ENCODE measurements at regions not wholly inside any gene's neighbourhood (a gene's known extent, or its start where the extent isn't known, plus 50 kb on each side); places are given as distances from the start of the nearest gene placed in this dataset.

GRCh38 chr21:14678973-14679574, 133.0 kb upstream of the SAMSN1 start:
- peaks cover 16% of the 10 kb centered on the region for H3F3A ChIP-seq (ENCODE audit: low read depth)
- H3K9ac ChIP-seq (ENCODE audit: low read depth, low read length, poor library complexity, severe bottlenecking): no peak overlapping the region
- H3K9me2 ChIP-seq (replicated peaks; ENCODE audit: low read depth, low read length): no peaks in the 10 kb centered on the region
- no peaks in the 10 kb centered on the region for H3K79me2 ChIP-seq (ENCODE audit: insufficient read depth, low read length)
- no peak for TF ChIP-seq EZH2phosphoT487 (IDR thresholded peaks at IDR 0.05; ENCODE audit: borderline replicate concordance)
- TF ChIP-seq, protein P1, sequence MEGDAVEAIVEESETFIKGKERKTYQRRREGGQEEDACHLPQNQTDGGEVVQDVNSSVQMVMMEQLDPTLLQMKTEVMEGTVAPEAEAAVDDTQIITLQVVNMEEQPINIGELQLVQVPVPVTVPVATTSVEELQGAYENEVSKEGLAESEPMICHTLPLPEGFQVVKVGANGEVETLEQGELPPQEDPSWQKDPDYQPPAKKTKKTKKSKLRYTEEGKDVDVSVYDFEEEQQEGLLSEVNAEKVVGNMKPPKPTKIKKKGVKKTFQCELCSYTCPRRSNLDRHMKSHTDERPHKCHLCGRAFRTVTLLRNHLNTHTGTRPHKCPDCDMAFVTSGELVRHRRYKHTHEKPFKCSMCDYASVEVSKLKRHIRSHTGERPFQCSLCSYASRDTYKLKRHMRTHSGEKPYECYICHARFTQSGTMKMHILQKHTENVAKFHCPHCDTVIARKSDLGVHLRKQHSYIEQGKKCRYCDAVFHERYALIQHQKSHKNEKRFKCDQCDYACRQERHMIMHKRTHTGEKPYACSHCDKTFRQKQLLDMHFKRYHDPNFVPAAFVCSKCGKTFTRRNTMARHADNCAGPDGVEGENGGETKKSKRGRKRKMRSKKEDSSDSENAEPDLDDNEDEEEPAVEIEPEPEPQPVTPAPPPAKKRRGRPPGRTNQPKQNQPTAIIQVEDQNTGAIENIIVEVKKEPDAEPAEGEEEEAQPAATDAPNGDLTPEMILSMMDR (conservative IDR thresholded peaks at IDR 0.05; ENCODE audit: low read length): no peak
- H2AFZ ChIP-seq (ENCODE audit: low read length): no peak overlapping the region
- no peaks in the 10 kb centered on the region for H3K36me3 ChIP-seq (ENCODE audit: insufficient read depth, low read length)
- no peaks in the 10 kb centered on the region for H3K27me3 ChIP-seq (ENCODE audit: insufficient read depth, low read length, poor library complexity, severe bottlenecking)
- peaks cover 55% of the 10 kb centered on the region for H3K4me1 ChIP-seq (ENCODE audit: insufficient read depth, low read length, poor library complexity, severe bottlenecking)
- no peak overlapping the region for H3K4me3 ChIP-seq (ENCODE audit: low read length, poor library complexity, severe bottlenecking)
- H3K4me2 ChIP-seq (ENCODE audit: low read depth, low read length, poor library complexity, severe bottlenecking): no peak overlapping the region
- H4K20me1 ChIP-seq (ENCODE audit: insufficient read depth, low read length, poor library complexity, severe bottlenecking): no peaks in the 10 kb centered on the region
- no peaks in the 10 kb centered on the region for H3K9me3 ChIP-seq (ENCODE audit: insufficient read depth, low read depth, low read length)

DNA sequence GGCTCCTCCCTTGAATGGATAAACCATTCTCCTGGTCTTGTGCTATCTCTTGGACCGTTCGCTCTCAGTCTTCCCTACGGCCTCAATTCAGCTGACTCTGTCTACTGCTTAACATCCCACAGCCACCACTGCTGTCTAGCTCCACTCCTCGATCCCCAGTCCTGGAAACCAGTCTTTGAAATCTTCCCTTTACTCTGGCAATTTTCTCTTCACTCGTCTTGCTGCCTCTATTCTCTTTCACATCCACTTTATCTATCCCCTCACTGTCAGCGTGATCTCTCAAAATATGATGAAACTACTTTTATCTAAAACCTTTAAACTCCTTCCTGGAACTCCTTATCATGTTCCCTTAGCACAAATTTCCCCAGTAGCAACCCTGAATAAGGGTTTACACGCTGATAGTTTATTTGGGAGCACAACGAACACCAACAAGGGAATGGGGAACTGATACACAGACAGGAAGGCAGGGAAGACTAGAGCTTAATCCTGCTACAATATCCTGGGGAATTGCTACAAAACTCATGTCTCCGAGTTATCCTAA, 131.6 kb upstream of the SAMSN1 start:
- TF ChIP-seq, protein P1 (conservative IDR thresholded peaks at IDR 0.05; ENCODE audit: low read length): no peak
- no peak for TF ChIP-seq EZH2phosphoT487 (IDR thresholded peaks at IDR 0.05; ENCODE audit: borderline replicate concordance)
- Histone ChIP-seq H4K20me1 (ENCODE audit: insufficient read depth, low read length, poor library complexity, severe bottlenecking) (no peaks in the 10 kb centered on the region), H3K36me3 (ENCODE audit: insufficient read depth, low read length) (no peaks in the 10 kb centered on the region), H3K4me3 (ENCODE audit: low read length, poor library complexity, severe bottlenecking) (no peak overlapping the region), H3K4me1 (ENCODE audit: insufficient read depth, low read length, poor library complexity, severe bottlenecking) (peaks cover 56% of the 10 kb centered on the region), H3K27me3 (ENCODE audit: insufficient read depth, low read length, poor library complexity, severe bottlenecking) (no peaks in the 10 kb centered on the region), H2AFZ (ENCODE audit: low read length) (peak overlapping the region; percentile 53), H3K9me3 (ENCODE audit: insufficient read depth, low read depth, low read length) (no peaks in the 10 kb centered on the region), H3K9me2 (replicated peaks; ENCODE audit: low read depth, low read length) (no peaks in the 10 kb centered on the region), H3K4me2 (ENCODE audit: low read depth, low read length, poor library complexity, severe bottlenecking) (peak overlapping the region; percentile 71), H3K79me2 (ENCODE audit: insufficient read depth, low read length) (no peaks in the 10 kb centered on the region), H3K9ac (ENCODE audit: low read depth, low read length, poor library complexity, severe bottlenecking) (no peak overlapping the region), H3F3A (ENCODE audit: low read depth) (peaks cover 16% of the 10 kb centered on the region)

GRCh38 chr21:14677013-14677412, 130.9 kb upstream of the SAMSN1 start:
- Histone ChIP-seq H3K79me2 (ENCODE audit: insufficient read depth, low read length) (no peaks in the 10 kb centered on the region), H3K9me3 (ENCODE audit: insufficient read depth, low read depth, low read length) (no peaks in the 10 kb centered on the region), H3K4me3 (ENCODE audit: low read length, poor library complexity, severe bottlenecking) (peak overlapping the region; percentile 55), H3K9me2 (replicated peaks; ENCODE audit: low read depth, low read length) (no peaks in the 10 kb centered on the region), H3K27me3 (ENCODE audit: insufficient read depth, low read length, poor library complexity, severe bottlenecking) (no peaks in the 10 kb centered on the region), H4K20me1 (ENCODE audit: insufficient read depth, low read length, poor library complexity, severe bottlenecking) (no peaks in the 10 kb centered on the region), H3F3A (ENCODE audit: low read depth) (peaks cover 16% of the 10 kb centered on the region), H2AFZ (ENCODE audit: low read length) (peak overlapping the region; percentile 24; the same call in 1 of the 2 replicates), H3K4me1 (ENCODE audit: insufficient read depth, low read length, poor library complexity, severe bottlenecking) (peaks cover 56% of the 10 kb centered on the region), H3K4me2 (ENCODE audit: low read depth, low read length, poor library complexity, severe bottlenecking) (peak overlapping the region; percentile 71), H3K36me3 (ENCODE audit: insufficient read depth, low read length) (no peaks in the 10 kb centered on the region), H3K9ac (ENCODE audit: low read depth, low read length, poor library complexity, severe bottlenecking) (peak overlapping the region; percentile 62)
- no peak for TF ChIP-seq EZH2phosphoT487 (IDR thresholded peaks at IDR 0.05; ENCODE audit: borderline replicate concordance)
- TF ChIP-seq, protein P1 (conservative IDR thresholded peaks at IDR 0.05; ENCODE audit: low read length): no peak

Measured in Loucy (cell line).